BE2C (cell line): ENCODE measurements at regions not wholly inside any gene's neighbourhood (a gene's known extent, or its start where the extent isn't known, plus 50 kb on each side); places are given as distances from the start of the nearest gene placed in this dataset.
A peak's percentile ranks its signal among the peaks of the same experiment; 100 is the strongest.

Experiments
- DNase-seq: peaks from one replicate; pipeline ENCODE4 v3.0.0-alpha.2; 2020
- H3K27me3 ChIP-seq: fragments of 250-450 bp; sonication (Bioruptor Pico); 2 replicates; pipeline ENCODE4 v1.5.1; 2020; ENCODE audit warnings: mild to moderate bottlenecking
- H3K36me3 ChIP-seq: fragments of 250-450 bp; sonication (Bioruptor Pico); 2 replicates; pipeline ENCODE4 v1.5.1; 2020; ENCODE audit warnings: mild to moderate bottlenecking
- H3K4me1 ChIP-seq: fragments of 250-450 bp; sonication (Bioruptor Pico); 2 replicates; pipeline ENCODE4 v1.5.1; 2020
- H3K4me3 ChIP-seq: 2 replicates; pipeline ENCODE4 v1.5.1; 2011; ENCODE audit warnings: low read depth, low read length
- H3K9me3 ChIP-seq: fragments of 250-450 bp; sonication (Bioruptor Pico); 2 replicates; pipeline ENCODE4 v1.5.1; 2020
- CTCF ChIP-seq: IDR thresholded peaks from 2 replicates; pipeline ENCODE4 v1.5.1; 2012; ENCODE audit warnings: mild to moderate bottlenecking, low read depth, low read length

GRCh38 chr14:22391908-22392565 lies 197.0 kb downstream of the DAD1 start:
- peak; percentile 69 for DNase-seq
- Histone ChIP-seq H3K4me3 (no peak overlapping the region), H3K4me1 (no peaks in the 10 kb centered on the region), H3K27me3 (peaks cover 3% of the 10 kb centered on the region), H3K9me3 (no peaks in the 10 kb centered on the region), H3K36me3 (no peaks in the 10 kb centered on the region)
- peak; percentile 95 for TF ChIP-seq CTCF

- Histone ChIP-seq H3K4me3 (no peak overlapping the region), H3K9me3 (no peaks in the 10 kb centered on the region), H3K4me1 (no peaks in the 10 kb centered on the region), H3K27me3 (peaks cover 14% of the 10 kb centered on the region), H3K36me3 (no peaks in the 10 kb centered on the region)
- no peak for DNase-seq
- TF ChIP-seq CTCF, result no peak
These were observed 198.1 kb downstream of the DAD1 start for GRCh38 chr14:22390824-22391461.

- no peak overlapping the region for H3K4me3 ChIP-seq
- H3K36me3 ChIP-seq, result no peaks in the 10 kb centered on the region
- TF ChIP-seq CTCF, result no peak
- no peak for DNase-seq
- no peaks in the 10 kb centered on the region for H3K9me3 ChIP-seq
- peaks cover 21% of the 10 kb centered on the region for H3K27me3 ChIP-seq
- H3K4me1 ChIP-seq, result no peaks in the 10 kb centered on the region
These were observed 198.8 kb downstream of the DAD1 start for GRCh38 chr14:22390195-22390594.

GRCh38 chr14:22388669-22389595 lies 200.1 kb downstream of the DAD1 start:
- no peak overlapping the region for H3K4me3 ChIP-seq
- peaks cover 34% of the 10 kb centered on the region for H3K27me3 ChIP-seq
- no peak for TF ChIP-seq CTCF
- no peak for DNase-seq
- H3K36me3 ChIP-seq, result no peaks in the 10 kb centered on the region
- H3K9me3 ChIP-seq, result no peaks in the 10 kb centered on the region
- no peaks in the 10 kb centered on the region for H3K4me1 ChIP-seq

GRCh38 chr14:22387776-22388241 lies 201.2 kb downstream of the DAD1 start:
- H3K4me1 ChIP-seq, result no peaks in the 10 kb centered on the region
- TF ChIP-seq CTCF, result no peak
- no peaks in the 10 kb centered on the region for H3K36me3 ChIP-seq
- H3K9me3 ChIP-seq, result no peaks in the 10 kb centered on the region
- DNase-seq, result no peak
- H3K27me3 ChIP-seq, result peaks cover 41% of the 10 kb centered on the region
- H3K4me3 ChIP-seq, result peak overlapping the region; percentile 21
